GM12878 (cell line): ENCODE measurements at regions not wholly inside any gene's neighbourhood (a gene's known extent, or its start where the extent isn't known, plus 50 kb on each side); places are given as distances from the start of the nearest gene placed in this dataset.

Experiments used
- NRF1 ChIP-seq: conservative IDR thresholded peaks from 2 replicates; pipeline ENCODE4 v1.6.1; 2011; ENCODE audit warnings: mild to moderate bottlenecking, low read depth, low read length, improper control_type of control experiment
- POLR2A ChIP-seq: IDR thresholded peaks from 2 replicates; pipeline ENCODE4 v1.6.1; 2011; ENCODE audit warnings: low read depth, mild to moderate bottlenecking, low read length
- RB1 ChIP-seq: fragments of 450-650 bp; formaldehyde crosslinking; IDR thresholded peaks from 2 replicates; pipeline ENCODE4 v1.6.1; 2017; ENCODE audit warnings: mild to moderate bottlenecking, borderline replicate concordance
- ZBED1 ChIP-seq: IDR thresholded peaks from 2 replicates; pipeline ENCODE4 v1.6.1; 2016; ENCODE audit warnings: borderline replicate concordance
- TF ChIP-seq, protein P1 (sequence below), 3 experiments: IDR thresholded peaks in 2 of 3; conservative IDR thresholded peaks in 1 of 3; 2 replicates each; pipeline ENCODE4 v1.5.1; 2011; ENCODE audit warnings: low read depth in 3 of 3, low read length in 3 of 3, mild to moderate bottlenecking in 3 of 3, control low read depth in 2 of 3, moderate library complexity in 2 of 3, inconsistent platforms in 1 of 3, mixed read lengths in 1 of 3; ENCODE audit not compliant: control insufficient read depth in 2 of 3, insufficient read depth in 1 of 3; ENCODE audit errors: extremely low read depth in 1 of 3

DNA sequence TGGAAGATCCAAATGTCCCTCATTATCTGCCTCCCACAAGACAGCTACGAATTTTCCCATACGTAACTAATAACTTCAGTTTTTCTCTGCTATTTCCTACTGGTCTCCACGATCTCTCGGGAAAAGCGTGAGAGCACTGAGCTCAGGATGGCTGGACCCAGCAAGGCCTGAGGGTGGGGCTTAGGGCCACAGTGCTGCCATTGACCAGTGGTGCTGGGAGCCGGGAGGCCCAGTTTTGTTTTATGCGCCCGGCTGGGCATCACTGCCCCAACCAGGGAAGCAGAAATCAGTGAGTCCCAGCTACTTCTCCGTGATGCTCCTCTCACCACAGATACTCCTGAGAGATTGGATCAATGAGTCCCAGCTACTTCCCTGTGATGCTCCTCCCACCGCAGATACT is 238.4 kb downstream of the LY86 start:
- TF ChIP-seq NRF1 = no peak
- TF ChIP-seq, protein P1, sequence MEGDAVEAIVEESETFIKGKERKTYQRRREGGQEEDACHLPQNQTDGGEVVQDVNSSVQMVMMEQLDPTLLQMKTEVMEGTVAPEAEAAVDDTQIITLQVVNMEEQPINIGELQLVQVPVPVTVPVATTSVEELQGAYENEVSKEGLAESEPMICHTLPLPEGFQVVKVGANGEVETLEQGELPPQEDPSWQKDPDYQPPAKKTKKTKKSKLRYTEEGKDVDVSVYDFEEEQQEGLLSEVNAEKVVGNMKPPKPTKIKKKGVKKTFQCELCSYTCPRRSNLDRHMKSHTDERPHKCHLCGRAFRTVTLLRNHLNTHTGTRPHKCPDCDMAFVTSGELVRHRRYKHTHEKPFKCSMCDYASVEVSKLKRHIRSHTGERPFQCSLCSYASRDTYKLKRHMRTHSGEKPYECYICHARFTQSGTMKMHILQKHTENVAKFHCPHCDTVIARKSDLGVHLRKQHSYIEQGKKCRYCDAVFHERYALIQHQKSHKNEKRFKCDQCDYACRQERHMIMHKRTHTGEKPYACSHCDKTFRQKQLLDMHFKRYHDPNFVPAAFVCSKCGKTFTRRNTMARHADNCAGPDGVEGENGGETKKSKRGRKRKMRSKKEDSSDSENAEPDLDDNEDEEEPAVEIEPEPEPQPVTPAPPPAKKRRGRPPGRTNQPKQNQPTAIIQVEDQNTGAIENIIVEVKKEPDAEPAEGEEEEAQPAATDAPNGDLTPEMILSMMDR (IDR thresholded peaks at IDR 0.05 in 2 of 3, conservative IDR thresholded peaks at IDR 0.05 in 1 of 3; ENCODE audit: control insufficient read depth in 2 of 3, extremely low read depth in 1 of 3, insufficient read depth in 1 of 3, low read depth in 3 of 3, low read length in 3 of 3) = no peak
- no peak for TF ChIP-seq POLR2A
- TF ChIP-seq RB1 = no peak
- TF ChIP-seq ZBED1 = no peak
